GM12873 (cell line): ENCODE measurements at regions not wholly inside any gene's neighbourhood (a gene's known extent, or its start where the extent isn't known, plus 50 kb on each side); places are given as distances from the start of the nearest gene placed in this dataset.
A peak's percentile ranks its signal among the peaks of the same experiment; 100 is the strongest.

ENCODE experiments used
- TF ChIP-seq, protein P1 (sequence below): IDR thresholded peaks from 2 replicates; pipeline ENCODE4 v1.5.1; 2012; ENCODE audit warnings: low read depth, mild to moderate bottlenecking, moderate library complexity, low read length, control low read depth; ENCODE audit not compliant: insufficient read depth; ENCODE audit errors: missing control alignments

DNA sequence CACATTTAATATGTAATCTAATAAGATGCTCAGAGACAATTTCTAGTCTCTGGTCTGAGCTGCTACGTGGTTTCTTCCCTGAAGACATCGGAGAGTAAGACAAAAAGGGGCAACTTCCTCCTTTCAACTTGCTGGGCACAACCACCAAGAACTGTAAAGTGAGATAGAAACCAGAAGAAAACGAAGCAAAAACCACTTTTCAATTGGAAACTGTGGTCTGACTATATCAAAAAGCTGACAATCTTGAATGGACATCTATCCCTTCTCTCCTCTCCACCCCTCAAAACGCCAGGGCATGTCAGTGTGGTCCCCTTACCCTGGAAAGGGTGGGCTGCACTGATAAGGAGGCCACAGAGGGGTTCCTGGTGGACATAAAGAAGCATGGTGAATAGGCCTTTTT, 269.1 kb downstream of the CD83 start:
- TF ChIP-seq, protein P1, sequence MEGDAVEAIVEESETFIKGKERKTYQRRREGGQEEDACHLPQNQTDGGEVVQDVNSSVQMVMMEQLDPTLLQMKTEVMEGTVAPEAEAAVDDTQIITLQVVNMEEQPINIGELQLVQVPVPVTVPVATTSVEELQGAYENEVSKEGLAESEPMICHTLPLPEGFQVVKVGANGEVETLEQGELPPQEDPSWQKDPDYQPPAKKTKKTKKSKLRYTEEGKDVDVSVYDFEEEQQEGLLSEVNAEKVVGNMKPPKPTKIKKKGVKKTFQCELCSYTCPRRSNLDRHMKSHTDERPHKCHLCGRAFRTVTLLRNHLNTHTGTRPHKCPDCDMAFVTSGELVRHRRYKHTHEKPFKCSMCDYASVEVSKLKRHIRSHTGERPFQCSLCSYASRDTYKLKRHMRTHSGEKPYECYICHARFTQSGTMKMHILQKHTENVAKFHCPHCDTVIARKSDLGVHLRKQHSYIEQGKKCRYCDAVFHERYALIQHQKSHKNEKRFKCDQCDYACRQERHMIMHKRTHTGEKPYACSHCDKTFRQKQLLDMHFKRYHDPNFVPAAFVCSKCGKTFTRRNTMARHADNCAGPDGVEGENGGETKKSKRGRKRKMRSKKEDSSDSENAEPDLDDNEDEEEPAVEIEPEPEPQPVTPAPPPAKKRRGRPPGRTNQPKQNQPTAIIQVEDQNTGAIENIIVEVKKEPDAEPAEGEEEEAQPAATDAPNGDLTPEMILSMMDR, result no peak

DNA sequence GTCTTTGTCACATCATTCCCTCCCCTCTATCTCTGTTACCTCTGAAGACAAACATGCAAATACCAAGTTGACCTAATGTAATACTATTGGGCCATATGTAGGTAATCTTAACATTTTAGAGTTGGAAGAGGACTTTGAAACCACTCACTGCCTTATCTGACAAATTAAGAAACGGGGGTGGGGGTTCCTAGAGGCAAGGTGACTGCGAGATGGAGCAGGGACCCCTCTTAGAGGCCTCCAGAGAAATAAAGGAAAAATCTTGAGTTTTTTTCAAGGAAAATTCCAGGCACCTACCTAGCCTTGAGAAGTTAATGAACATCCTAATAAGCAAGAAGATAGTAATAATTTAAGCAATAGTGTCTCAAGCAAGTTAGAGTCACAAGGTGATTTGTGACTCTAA, 270.8 kb downstream of the CD83 start:
- TF ChIP-seq, protein P1, result no peak

DNA sequence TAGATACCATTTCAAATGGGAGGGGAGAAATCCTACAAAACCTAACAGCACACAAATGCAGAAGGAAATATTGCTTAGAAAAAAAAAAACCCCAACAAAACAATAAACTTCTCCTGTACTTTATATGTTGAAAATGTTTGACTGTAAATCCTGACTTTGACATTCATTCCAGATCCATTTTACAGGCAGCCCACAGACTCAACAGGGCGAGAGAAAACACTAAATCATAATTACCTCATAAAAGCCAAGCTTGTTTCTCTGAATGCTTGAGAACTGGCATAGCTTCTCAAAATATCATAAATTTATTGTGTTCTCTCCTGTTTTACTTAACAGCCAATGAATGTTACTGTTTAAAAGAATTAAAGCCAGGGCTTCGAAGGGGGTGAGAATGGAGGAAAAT, 273.2 kb downstream of the CD83 start:
- TF ChIP-seq, protein P1, result no peak

DNA sequence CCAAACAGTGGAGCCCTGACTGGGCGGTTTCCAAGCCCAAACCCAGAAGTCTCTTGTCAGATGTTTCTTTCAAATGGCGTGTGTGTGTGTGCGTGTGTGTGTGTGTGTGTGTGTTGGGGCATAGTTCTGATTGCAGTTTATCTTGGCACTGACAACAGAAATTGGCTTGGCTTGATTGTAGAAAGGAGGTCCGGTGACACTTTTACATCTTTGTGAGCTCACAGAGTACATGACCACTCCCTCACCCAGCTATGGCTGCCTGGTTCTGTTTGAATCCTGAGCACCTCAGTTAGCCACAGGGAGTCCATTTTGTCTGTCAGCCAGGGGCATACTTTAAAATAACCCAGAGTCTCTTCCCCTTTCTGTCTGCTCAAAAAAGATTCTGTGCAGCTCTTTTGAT, 276.3 kb downstream of the CD83 start:
- TF ChIP-seq, protein P1, result no peak

DNA sequence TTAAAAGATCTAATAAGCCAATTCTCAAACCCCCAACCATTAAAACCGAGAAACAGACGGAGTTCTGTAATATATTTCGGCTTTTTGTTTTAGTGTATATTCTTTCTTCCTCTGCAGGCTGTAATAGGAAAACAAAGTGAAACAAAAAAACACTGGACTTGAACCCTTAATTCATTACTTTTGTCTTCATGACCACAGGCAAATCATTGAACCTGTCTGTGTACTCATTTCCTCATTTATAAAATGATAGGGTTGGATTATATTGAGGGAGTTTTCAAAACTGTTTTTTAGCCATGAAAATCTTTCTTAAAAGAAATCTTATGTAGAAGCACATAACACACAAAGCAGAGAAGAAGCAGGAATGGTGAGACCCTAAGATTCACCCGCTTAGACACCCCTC, 278.8 kb downstream of the CD83 start:
- TF ChIP-seq, protein P1, result no peak

DNA sequence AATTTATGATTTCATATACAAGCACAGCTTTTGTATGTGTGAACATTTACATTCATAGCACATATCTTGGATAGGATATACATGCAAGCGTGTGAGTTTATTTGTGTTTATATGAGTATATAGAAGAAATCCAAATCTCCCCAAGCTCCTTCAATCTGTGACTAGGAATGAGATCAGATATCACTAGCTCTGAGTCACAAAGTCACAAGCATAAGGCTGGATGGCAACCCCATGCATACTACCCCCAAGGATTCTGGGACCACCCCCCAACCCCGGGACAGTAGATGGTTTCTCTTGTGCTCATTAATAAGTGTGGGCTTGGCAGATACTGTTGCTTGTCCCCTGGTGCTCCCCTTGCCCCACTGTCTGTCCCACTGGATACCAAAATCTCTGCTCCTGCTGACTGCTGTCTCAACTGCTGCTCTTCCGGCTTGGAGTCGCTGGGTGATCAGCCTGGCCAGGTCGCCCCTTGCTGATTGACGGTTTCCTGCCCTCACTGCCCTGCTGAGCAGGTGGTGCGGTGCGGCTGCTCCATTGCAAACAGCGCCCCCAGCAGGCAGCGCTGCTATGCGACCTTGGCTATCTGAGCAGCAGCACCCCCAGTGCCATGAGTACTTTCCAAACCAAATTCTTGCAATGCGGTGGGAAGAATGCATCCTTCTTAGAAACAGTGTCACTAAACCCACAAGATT, 279.4 kb downstream of the CD83 start:
- TF ChIP-seq, protein P1, result peak; percentile 35

DNA sequence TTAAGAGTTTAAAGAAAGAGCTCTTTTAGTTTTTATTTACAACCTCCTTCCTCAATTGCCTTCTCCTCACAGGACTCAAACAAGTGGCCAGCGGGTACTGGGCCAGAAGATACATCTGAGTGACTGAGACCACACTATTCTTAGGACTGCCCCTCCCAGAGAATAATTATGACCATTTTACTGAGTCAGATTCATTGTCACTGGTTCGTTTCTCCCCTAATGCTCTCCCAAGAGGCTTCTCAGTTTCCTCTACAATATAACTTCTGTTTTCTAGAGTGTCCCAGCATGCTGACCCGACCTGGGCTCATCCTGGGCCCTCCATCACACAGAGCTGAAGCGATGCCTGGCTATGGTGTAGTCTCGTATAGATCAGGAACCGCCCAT, 279.9 kb downstream of the CD83 start:
- TF ChIP-seq, protein P1, result no peak
